ENCODE measurements at regions not wholly inside any gene's neighbourhood (a gene's known extent, or its start where the extent isn't known, plus 50 kb on each side); places are given as distances from the start of the nearest gene placed in this dataset.

GRCh38 chr18:64852281-64852680 is 703.4 kb upstream of the LINC00305 start:
- TF ChIP-seq CTCF (IDR thresholded peaks at IDR 0.05; ENCODE audit: borderline replicate concordance, extremely low read depth, low read length, poor library complexity, severe bottlenecking) (no peak), EZH2 (IDR thresholded peaks at IDR 0.05; ENCODE audit: borderline replicate concordance, low read depth, low read length, severe bottlenecking) (no peak)

Measured in DND-41 (cell line).